Jurkat, Clone E6-1 (cell line): ENCODE measurements at regions not wholly inside any gene's neighbourhood (a gene's known extent, or its start where the extent isn't known, plus 50 kb on each side); places are given as distances from the start of the nearest gene placed in this dataset.
A peak's percentile ranks its signal among the peaks of the same experiment; 100 is the strongest.
"Not testable (repeated sequence)": the region's sequence is repeated elsewhere in the genome, so short reads cannot be mapped to it uniquely, and the experiment has no call there.

ENCODE experiments used
- DNase-seq: peaks from one replicate; pipeline ENCODE4 v3.0.0-alpha.2; 2011; ENCODE audit warnings: low read depth, low spot score
- H3K4me3 ChIP-seq: 2 replicates; pipeline ENCODE4 v1.5.1; 2011; ENCODE audit warnings: mild to moderate bottlenecking, low read length, control low read depth, moderate library complexity

GRCh38 chr2:94576486-94576885 lies 294.7 kb upstream of the TEKT4 start:
- not testable (repeated sequence) for DNase-seq, H3K4me3 ChIP-seq

GRCh38 chr2:94577160-94577559 lies 294.1 kb upstream of the TEKT4 start:
- not testable (repeated sequence) for H3K4me3 ChIP-seq, DNase-seq

- DNase-seq, H3K4me3 ChIP-seq: not testable (repeated sequence)
These were observed 292.0 kb upstream of the TEKT4 start for GRCh38 chr2:94579221-94579620.

GRCh38 chr2:94583081-94583723 lies 288.0 kb upstream of the TEKT4 start:
- not testable (repeated sequence) for H3K4me3 ChIP-seq, DNase-seq

- not testable (repeated sequence) for H3K4me3 ChIP-seq, DNase-seq
These were observed 286.7 kb upstream of the TEKT4 start for GRCh38 chr2:94584569-94584968.

GRCh38 chr2:94586032-94586982 lies 284.9 kb upstream of the TEKT4 start:
- DNase-seq: peak; percentile 11
- H3K4me3 ChIP-seq: not testable (repeated sequence)

- not testable (repeated sequence) for H3K4me3 ChIP-seq, DNase-seq
These were observed 284.2 kb upstream of the TEKT4 start for GRCh38 chr2:94587042-94587441.

GRCh38 chr2:94594019-94594836 lies 277.0 kb upstream of the TEKT4 start:
- DNase-seq, H3K4me3 ChIP-seq: not testable (repeated sequence)

GRCh38 chr2:94595956-94596355 lies 275.3 kb upstream of the TEKT4 start:
- DNase-seq, H3K4me3 ChIP-seq: not testable (repeated sequence)

GRCh38 chr2:94598075-94598713 lies 273.0 kb upstream of the TEKT4 start:
- not testable (repeated sequence) for H3K4me3 ChIP-seq, DNase-seq

- not testable (repeated sequence) for H3K4me3 ChIP-seq, DNase-seq
These were observed 270.3 kb upstream of the TEKT4 start for GRCh38 chr2:94600929-94601328.

- no peak overlapping the region for H3K4me3 ChIP-seq
- DNase-seq: no peak
These were observed 268.8 kb upstream of the TEKT4 start for GRCh38 chr2:94602466-94602865.

GRCh38 chr2:94622113-94622618 lies 249.1 kb upstream of the TEKT4 start:
- H3K4me3 ChIP-seq: no peak overlapping the region
- DNase-seq: no peak

GRCh38 chr2:94628953-94629352 lies 242.3 kb upstream of the TEKT4 start:
- not testable (repeated sequence) for DNase-seq, H3K4me3 ChIP-seq

GRCh38 chr2:94641397-94641796 lies 229.8 kb upstream of the TEKT4 start:
- not testable (repeated sequence) for DNase-seq, H3K4me3 ChIP-seq

- not testable (repeated sequence) for H3K4me3 ChIP-seq, DNase-seq
These were observed 219.1 kb upstream of the TEKT4 start for GRCh38 chr2:94652131-94652530.

GRCh38 chr2:94669858-94670257 lies 201.4 kb upstream of the TEKT4 start:
- H3K4me3 ChIP-seq, DNase-seq: not testable (repeated sequence)

GRCh38 chr2:94694236-94694635 lies 177.0 kb upstream of the TEKT4 start:
- DNase-seq, H3K4me3 ChIP-seq: not testable (repeated sequence)

- not testable (repeated sequence) for DNase-seq, H3K4me3 ChIP-seq
These were observed 162.2 kb upstream of the TEKT4 start for GRCh38 chr2:94708982-94709381.
